ENCODE measurements at regions not wholly inside any gene's neighbourhood (a gene's known extent, or its start where the extent isn't known, plus 50 kb on each side); places are given as distances from the start of the nearest gene placed in this dataset.

DNA sequence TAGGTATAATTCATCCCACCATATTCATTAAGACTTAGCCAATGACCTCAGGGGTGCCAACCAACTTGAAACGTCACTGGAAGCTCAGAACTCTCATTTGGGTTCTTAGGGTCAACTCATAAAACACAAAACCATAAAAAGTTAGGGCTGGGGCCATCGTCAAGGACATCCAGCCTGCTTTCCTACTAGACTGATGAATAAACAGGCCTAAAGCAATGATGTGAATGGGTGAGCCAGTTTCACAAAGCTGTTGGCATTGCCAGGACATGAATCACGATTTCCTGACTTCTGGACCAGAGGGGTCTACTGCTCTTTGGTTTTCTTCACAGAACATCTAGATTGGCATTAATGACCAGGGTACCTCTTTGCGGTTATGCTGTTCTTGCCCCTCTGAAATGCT, 64.7 kb downstream of the EOMES start:
- TF ChIP-seq, protein P1, sequence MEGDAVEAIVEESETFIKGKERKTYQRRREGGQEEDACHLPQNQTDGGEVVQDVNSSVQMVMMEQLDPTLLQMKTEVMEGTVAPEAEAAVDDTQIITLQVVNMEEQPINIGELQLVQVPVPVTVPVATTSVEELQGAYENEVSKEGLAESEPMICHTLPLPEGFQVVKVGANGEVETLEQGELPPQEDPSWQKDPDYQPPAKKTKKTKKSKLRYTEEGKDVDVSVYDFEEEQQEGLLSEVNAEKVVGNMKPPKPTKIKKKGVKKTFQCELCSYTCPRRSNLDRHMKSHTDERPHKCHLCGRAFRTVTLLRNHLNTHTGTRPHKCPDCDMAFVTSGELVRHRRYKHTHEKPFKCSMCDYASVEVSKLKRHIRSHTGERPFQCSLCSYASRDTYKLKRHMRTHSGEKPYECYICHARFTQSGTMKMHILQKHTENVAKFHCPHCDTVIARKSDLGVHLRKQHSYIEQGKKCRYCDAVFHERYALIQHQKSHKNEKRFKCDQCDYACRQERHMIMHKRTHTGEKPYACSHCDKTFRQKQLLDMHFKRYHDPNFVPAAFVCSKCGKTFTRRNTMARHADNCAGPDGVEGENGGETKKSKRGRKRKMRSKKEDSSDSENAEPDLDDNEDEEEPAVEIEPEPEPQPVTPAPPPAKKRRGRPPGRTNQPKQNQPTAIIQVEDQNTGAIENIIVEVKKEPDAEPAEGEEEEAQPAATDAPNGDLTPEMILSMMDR (IDR thresholded peaks at IDR 0.05) = no peak
- TF ChIP-seq POLR2A (IDR thresholded peaks at IDR 0.05) = no peak

All from testis (tissue), 2 donors.